Naive thymus-derived CD4-positive, alpha-beta T cell (primary cell): ENCODE measurements at regions not wholly inside any gene's neighbourhood (a gene's known extent, or its start where the extent isn't known, plus 50 kb on each side); places are given as distances from the start of the nearest gene placed in this dataset.
"Not testable (repeated sequence)": the region's sequence is repeated elsewhere in the genome, so short reads cannot be mapped to it uniquely, and the experiment has no call there.

Source experiments
- ATAC-seq: fragments of 150-1000 bp; cut with Tn5 transposase; 2 replicates; pipeline ENCODE4 v1.10.0; 2021; ENCODE audit warnings: mild to moderate bottlenecking, moderate library complexity
- CTCF ChIA-PET: fragments of 350-600 bp; sonication (Branson Sonifier 250); formaldehyde crosslinking; loops from one replicate; lab custom pipeline; 2021; ENCODE audit warnings: antibody characterized with exemption; lab: Charles Lee
- POLR2A ChIA-PET: fragments of 350-600 bp; sonication (Branson Sonifier 250); formaldehyde crosslinking; loops from one replicate; lab custom pipeline; 2021; ENCODE audit warnings: antibody characterized with exemption, inconsistent platforms; lab: Charles Lee
- DNase-seq, 9 donors: peaks; one replicate each; pipeline versions ENCODE4 v3.0.0 to v3.0.0-alpha.2; 2020 to 2022; ENCODE audit warnings: mixed read lengths in 1 of 9
- H3K27ac ChIP-seq: one replicate; pipeline ENCODE4 v1.7.0; 2013; ENCODE audit warnings: mild to moderate bottlenecking, low read depth, low read length, moderate library complexity
- H3K27me3 ChIP-seq, 2 donors: one replicate each; pipeline ENCODE4 v1.7.0; 2013; ENCODE audit warnings: low read length in 2 of 2, mild to moderate bottlenecking in 2 of 2, moderate library complexity in 2 of 2; ENCODE audit not compliant: control insufficient read depth in 2 of 2, insufficient read depth in 2 of 2
- H3K36me3 ChIP-seq, 3 experiments: 1 replicate in 2 of 3; 2 replicates in 1 of 3; pipeline ENCODE4 v1.7.0; 2013; ENCODE audit warnings: low read length in 3 of 3, mild to moderate bottlenecking in 3 of 3, moderate library complexity in 1 of 3; ENCODE audit not compliant: insufficient read depth in 3 of 3, control insufficient read depth in 2 of 3
- H3K4me1 ChIP-seq, 2 donors: one replicate each; pipeline ENCODE4 v1.7.0; 2013; ENCODE audit warnings: low read length in 2 of 2, mild to moderate bottlenecking in 2 of 2, moderate library complexity in 1 of 2; ENCODE audit not compliant: control insufficient read depth in 2 of 2, insufficient read depth in 2 of 2
- H3K4me3 ChIP-seq: 2 replicates; pipeline ENCODE4 v1.7.0; 2013; ENCODE audit warnings: mild to moderate bottlenecking, low read length
- H3K9me3 ChIP-seq, 3 experiments: 1 replicate in 2 of 3; 2 replicates in 1 of 3; pipeline ENCODE4 v1.7.0; 2013; ENCODE audit warnings: low read length in 3 of 3; ENCODE audit not compliant: control insufficient read depth in 2 of 3
- H3K27ac Mint-ChIP-seq, 9 donors: one replicate each; pipeline ENCODE4 v1.8.0; 2020 to 2022; ENCODE audit warnings: mixed read lengths in 9 of 9, mild to moderate bottlenecking in 8 of 9, moderate library complexity in 5 of 9, inconsistent platforms in 2 of 9
- H3K27me3 Mint-ChIP-seq, 5 donors: one replicate each; pipeline ENCODE4 v1.8.0; 2021 to 2022; ENCODE audit warnings: mixed read lengths in 5 of 5, mild to moderate bottlenecking in 1 of 5
- H3K36me3 Mint-ChIP-seq, 5 donors: one replicate each; pipeline ENCODE4 v1.8.0; 2020 to 2022; ENCODE audit warnings: mixed read lengths in 5 of 5, mild to moderate bottlenecking in 3 of 5, inconsistent platforms in 1 of 5
- H3K4me1 Mint-ChIP-seq, 7 donors: one replicate each; pipeline ENCODE4 v1.8.0; 2020 to 2022; ENCODE audit warnings: mixed read lengths in 7 of 7, mild to moderate bottlenecking in 3 of 7, inconsistent platforms in 1 of 7
- H3K4me3 Mint-ChIP-seq, 10 donors: one replicate each; pipeline ENCODE4 v1.8.0; 2020 to 2022; ENCODE audit warnings: mild to moderate bottlenecking in 10 of 10, mixed read lengths in 10 of 10, moderate library complexity in 6 of 10, inconsistent platforms in 2 of 10
- H3K9me3 Mint-ChIP-seq, 11 donors: one replicate each; pipeline ENCODE4 v1.8.0; 2020 to 2022; ENCODE audit warnings: mixed read lengths in 11 of 11, mild to moderate bottlenecking in 4 of 11, inconsistent platforms in 1 of 11, moderate library complexity in 1 of 11
- intact Hi-C, 2 donors: fragments of 100-400 bp; cut with micrococcal nuclease; formaldehyde crosslinking; loops; one replicate each; pipeline ENCODE4 v1.15.1; 2023

DNA sequence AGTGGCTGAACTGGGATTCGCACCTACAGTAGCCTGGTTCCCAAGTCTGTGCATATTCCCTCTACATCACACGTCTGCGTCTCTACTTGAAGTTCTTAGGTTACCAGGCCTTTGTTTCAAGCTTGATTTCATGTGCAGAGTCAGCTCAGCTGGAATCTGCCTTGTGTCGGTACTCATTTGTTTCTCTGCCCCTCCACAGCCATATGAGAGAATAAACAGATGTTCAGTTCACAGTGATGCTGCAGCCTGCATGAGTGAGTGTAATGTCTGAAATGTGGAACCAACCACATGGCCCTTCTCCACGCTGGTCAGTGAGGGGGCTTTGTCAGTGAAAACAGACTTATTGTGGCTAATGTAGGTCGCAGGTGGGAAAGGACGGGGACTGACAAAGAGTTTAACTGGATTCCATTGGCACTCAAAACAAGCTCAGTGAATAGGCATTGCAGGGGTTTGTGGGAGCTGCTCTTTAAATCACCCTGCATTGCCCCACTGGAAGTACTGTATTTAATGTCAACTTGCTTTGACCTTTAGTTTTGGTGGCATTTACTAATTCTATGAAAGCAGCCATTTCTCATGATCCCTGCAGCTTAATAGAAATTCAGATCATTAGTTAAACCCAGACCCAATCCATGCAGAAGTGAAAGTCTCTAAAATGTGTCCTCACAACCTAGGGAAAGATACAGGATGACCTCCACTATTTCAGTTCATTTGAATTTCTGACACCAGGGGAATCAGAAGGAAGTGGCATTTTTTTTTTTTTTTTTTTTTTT lies 136.4 kb upstream of the FAM78B start:
- no peak overlapping the region for H3K4me3 ChIP-seq
- no peak overlapping the region for H3K4me3 Mint-ChIP-seq
- H3K9me3 Mint-ChIP-seq = peaks cover 0 to 6% (median under 1%) of the 10 kb centered on the region in 11 donors
- ChIA-PET CTCF (no interaction called here), POLR2A (no interaction called here)
- H3K27ac ChIP-seq = no peak overlapping the region
- no peak for DNase-seq
- intact Hi-C loops = no loop called here
- H3K27ac Mint-ChIP-seq = no peak overlapping the region
- H3K27me3 Mint-ChIP-seq = peaks cover 0 to 11% (median 4%) of the 10 kb centered on the region in 5 donors
- no peaks in the 10 kb centered on the region for H3K4me1 Mint-ChIP-seq
- H3K36me3 ChIP-seq = no peaks in the 10 kb centered on the region
- no peak for ATAC-seq
- H3K9me3 ChIP-seq = no peaks in the 10 kb centered on the region
- no peaks in the 10 kb centered on the region for H3K36me3 Mint-ChIP-seq
- no peaks in the 10 kb centered on the region for H3K27me3 ChIP-seq
- H3K4me1 ChIP-seq = no peaks in the 10 kb centered on the region

DNA sequence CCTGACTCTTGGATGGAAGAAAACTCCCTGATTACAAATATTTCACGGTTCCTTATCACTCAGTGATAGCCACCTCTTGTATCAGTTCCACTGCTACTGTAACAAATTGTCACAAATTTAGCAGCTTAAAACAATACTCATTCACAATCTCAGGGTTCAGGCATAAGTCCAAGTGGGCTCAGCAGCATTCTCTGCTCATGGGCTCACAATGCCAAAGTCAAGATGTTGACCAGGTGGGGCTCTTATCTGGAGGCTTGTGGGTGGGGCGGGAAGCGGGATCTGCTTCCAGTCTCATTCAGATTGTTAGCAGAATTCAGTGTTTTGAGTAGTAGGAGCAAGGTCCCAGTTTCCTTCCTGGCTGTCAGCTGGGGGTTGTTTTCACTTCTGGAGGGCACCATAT lies 137.3 kb upstream of the FAM78B start:
- H3K4me1 Mint-ChIP-seq = no peaks in the 10 kb centered on the region
- peaks cover 0 to 6% (median 2%) of the 10 kb centered on the region in 11 donors for H3K9me3 Mint-ChIP-seq
- H3K4me3 ChIP-seq = no peak overlapping the region
- no peaks in the 10 kb centered on the region for H3K9me3 ChIP-seq
- H3K36me3 ChIP-seq = no peaks in the 10 kb centered on the region
- peaks cover 0 to 10% (median 4%) of the 10 kb centered on the region in 5 donors for H3K27me3 Mint-ChIP-seq
- ChIA-PET POLR2A (no interaction called here), CTCF (no interaction called here)
- no peak overlapping the region for H3K27ac ChIP-seq
- H3K4me3 Mint-ChIP-seq = no peak overlapping the region
- DNase-seq = no peak
- no peak overlapping the region for H3K27ac Mint-ChIP-seq
- H3K27me3 ChIP-seq = no peaks in the 10 kb centered on the region
- intact Hi-C loops = no loop called here
- no peaks in the 10 kb centered on the region for H3K4me1 ChIP-seq
- no peak for ATAC-seq
- no peaks in the 10 kb centered on the region for H3K36me3 Mint-ChIP-seq

DNA sequence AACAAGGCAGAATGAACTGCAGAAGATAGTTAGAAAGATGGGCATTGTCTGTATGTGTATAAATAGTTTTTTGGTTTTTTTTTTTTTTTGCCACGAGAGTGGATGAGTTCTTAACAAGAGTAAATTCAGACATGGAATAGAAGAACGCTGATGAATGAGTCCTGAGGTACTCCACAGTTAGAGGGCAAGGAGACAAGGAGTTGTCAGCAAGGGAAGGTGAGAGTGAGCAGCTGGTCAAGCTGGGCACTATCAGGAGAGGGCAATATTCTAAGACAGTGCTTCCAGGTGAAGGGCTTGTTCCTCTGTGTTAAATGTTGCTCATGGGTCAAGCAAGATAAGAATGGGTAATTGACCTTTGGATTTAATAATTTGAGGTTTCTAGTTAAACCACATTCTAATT lies 138.6 kb upstream of the FAM78B start:
- no peaks in the 10 kb centered on the region for H3K4me1 ChIP-seq
- H3K36me3 Mint-ChIP-seq = no peaks in the 10 kb centered on the region
- no peak for ATAC-seq

DNA sequence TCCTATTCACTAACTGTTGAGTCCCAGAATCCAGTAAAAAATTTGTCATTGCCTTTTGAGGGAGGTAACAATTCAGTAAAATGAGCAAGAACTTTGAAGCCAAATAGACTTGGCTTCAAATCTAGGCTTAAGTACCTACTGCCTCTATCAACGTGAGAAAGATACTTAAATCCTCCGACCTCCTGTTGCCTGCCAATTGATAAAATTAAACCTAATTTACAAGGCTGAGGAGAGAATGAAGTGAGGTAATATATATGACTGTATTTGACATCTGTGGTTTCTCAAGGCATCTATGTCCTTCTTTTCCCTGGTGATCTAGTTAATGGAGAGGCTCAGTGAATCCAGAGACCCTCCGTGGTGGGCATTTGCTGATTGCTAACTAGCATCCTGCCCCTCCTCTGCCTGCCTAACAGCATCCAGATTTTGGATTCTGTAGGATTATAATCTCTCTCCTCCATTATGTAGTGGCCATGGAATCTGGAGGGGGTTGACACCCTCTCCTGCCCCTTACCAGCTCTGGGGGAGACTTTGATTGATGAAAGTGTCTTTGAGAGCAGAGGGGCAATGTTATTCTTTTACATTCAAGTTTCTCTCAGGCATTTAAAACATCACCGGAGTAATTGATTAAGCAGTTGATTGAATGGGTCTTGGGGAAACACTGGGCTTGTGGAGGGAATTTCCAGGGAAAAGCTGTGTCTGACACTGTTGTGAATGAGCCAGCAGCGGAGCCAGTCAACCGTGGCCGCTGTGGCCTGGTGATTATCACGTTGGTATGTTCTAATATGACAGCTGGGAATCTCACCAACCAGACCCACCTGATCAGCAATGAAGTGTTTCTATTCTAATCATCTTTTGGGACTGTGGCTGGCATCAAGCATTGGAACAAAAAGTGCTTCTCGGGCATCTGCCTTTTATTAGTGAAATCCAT lies 140.7 kb upstream of the FAM78B start:
- Histone ChIP-seq H3K36me3 (no peaks in the 10 kb centered on the region), H3K4me3 (no peak overlapping the region), H3K9me3 (no peaks in the 10 kb centered on the region), H3K27me3 (no peaks in the 10 kb centered on the region), H3K27ac (no peak overlapping the region), H3K4me1 (no peaks in the 10 kb centered on the region)
- Mint-ChIP-seq H3K27ac (no peak overlapping the region), H3K9me3 (peaks cover 0 to 8% (median 0%) of the 10 kb centered on the region in 11 donors), H3K4me1 (no peaks in the 10 kb centered on the region), H3K4me3 (no peak overlapping the region), H3K36me3 (no peaks in the 10 kb centered on the region), H3K27me3 (peaks cover 0 to 8% (median 4%) of the 10 kb centered on the region in 5 donors)
- ATAC-seq (no peak), DNase-seq (no peak)
- ChIA-PET POLR2A (no interaction called here), CTCF (no interaction called here)
- intact Hi-C loops = no loop called here

More for the DNA sequence above, 138.6 kb upstream of the FAM78B start:
- intact Hi-C loops = no loop called here
- Mint-ChIP-seq H3K27me3 (peaks cover 0 to 8% (median 4%) of the 10 kb centered on the region in 5 donors), H3K27ac (no peak overlapping the region), H3K4me3 (no peak overlapping the region), H3K4me1 (no peaks in the 10 kb centered on the region), H3K9me3 (peaks cover 0 to 6% (median 0%) of the 10 kb centered on the region in 11 donors)
- DNase-seq = no peak
- no peaks in the 10 kb centered on the region for H3K27me3 ChIP-seq
- no peak overlapping the region for H3K4me3 ChIP-seq
- H3K27ac ChIP-seq = no peak overlapping the region
- ChIA-PET CTCF (no interaction called here), POLR2A (no interaction called here)
- no peaks in the 10 kb centered on the region for H3K36me3 ChIP-seq
- H3K9me3 ChIP-seq = no peaks in the 10 kb centered on the region

DNA sequence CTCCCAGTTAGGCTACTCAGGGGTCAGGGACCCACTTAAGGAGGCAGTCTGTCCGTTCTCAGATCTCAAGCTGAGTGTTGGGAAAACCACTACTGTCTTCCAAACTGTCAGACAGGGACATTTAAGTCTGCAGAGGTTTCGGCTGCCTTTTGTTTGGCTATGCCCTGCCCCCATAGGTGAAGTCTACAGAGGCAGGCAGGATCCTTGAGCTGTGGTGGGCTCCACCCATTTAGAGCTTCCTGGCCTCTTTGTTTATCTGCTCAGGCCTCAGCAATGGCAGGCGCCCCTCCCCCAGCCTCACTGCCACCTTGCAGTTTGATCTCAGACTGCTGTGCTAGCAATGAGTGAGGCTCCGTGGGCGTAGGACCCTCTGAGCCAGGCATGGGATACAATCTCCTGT lies 149.5 kb upstream of the FAM78B start:
- H3K4me3 ChIP-seq, H3K27me3 ChIP-seq, H3K4me1 ChIP-seq, H3K36me3 Mint-ChIP-seq, H3K4me3 Mint-ChIP-seq, H3K27ac Mint-ChIP-seq, CTCF ChIA-PET, POLR2A ChIA-PET, H3K4me1 Mint-ChIP-seq, H3K9me3 ChIP-seq, H3K27ac ChIP-seq, ATAC-seq, DNase-seq, H3K36me3 ChIP-seq, intact Hi-C loops: not testable (repeated sequence)
- H3K9me3 Mint-ChIP-seq = peaks cover 1 to 27% (median 8%) of the 10 kb centered on the region in 11 donors
- H3K27me3 Mint-ChIP-seq = peaks cover 0 to 27% (median 7%) of the 10 kb centered on the region in 5 donors

DNA sequence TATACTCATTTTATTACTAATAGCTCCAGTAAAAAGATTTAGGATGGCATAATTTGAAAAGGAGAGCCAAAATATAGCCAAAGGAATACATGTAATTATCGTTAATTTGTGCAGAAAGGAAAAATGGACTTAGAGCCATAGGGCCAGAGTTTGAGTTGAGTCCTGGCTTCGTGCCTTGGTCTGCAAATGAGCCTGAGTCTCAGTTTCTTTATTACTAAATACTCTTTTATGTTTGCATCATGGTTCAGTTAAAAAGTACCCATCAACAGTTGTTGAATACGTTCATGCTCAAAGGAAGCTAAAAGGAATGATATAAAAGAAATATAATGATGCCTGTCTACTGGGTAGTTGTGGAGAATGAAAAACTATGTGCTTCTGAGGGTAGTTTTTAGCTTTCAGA lies 155.7 kb upstream of the FAM78B start:
- Mint-ChIP-seq H3K9me3 (peaks cover 0 to 17% (median 4%) of the 10 kb centered on the region in 11 donors), H3K36me3 (peaks cover 0 to 3% (median 0%) of the 10 kb centered on the region in 5 donors), H3K4me1 (no peaks in the 10 kb centered on the region), H3K27me3 (peaks cover 0 to 23% (median 8%) of the 10 kb centered on the region in 5 donors), H3K27ac (no peak overlapping the region), H3K4me3 (no peak overlapping the region)
- DNase-seq (no peak), ATAC-seq (no peak)
- no peak overlapping the region for H3K4me3 ChIP-seq
- H3K27ac ChIP-seq = no peak overlapping the region
- H3K27me3 ChIP-seq = no peaks in the 10 kb centered on the region
- ChIA-PET CTCF (no interaction called here), POLR2A (no interaction called here)
- H3K9me3 ChIP-seq = no peaks in the 10 kb centered on the region
- intact Hi-C loops = no loop called here
- no peaks in the 10 kb centered on the region for H3K4me1 ChIP-seq
- no peaks in the 10 kb centered on the region for H3K36me3 ChIP-seq
